GM23338 (cell line): ENCODE measurements at regions not wholly inside any gene's neighbourhood (a gene's known extent, or its start where the extent isn't known, plus 50 kb on each side); places are given as distances from the start of the nearest gene placed in this dataset.

Source experiments
- ATAC-seq: fragments of 200-7000 bp; cut with Tn5 transposase; 3 replicates; pipeline ENCODE4 v1.9.1; 2020
- DNase-seq: peaks from one replicate; pipeline ENCODE4 v3.0.0-alpha.2; 2015; ENCODE audit warnings: low spot score
- H2AFZ ChIP-seq: fragments of 200-600 bp; sonication (generic); 2 replicates; pipeline ENCODE4 v1.8.0; 2016; ENCODE audit warnings: antibody characterized with exemption, mild to moderate bottlenecking, moderate library complexity
- H3F3A ChIP-seq: fragments of 200-600 bp; sonication (generic); replicated peaks from 2 replicates; pipeline ENCODE4 v1.8.0; 2017; ENCODE audit warnings: antibody characterized with exemption, mixed run types, low read depth
- H3K27ac ChIP-seq: fragments of 200-600 bp; sonication (generic); 2 replicates; pipeline ENCODE4 v1.6.1; 2016; ENCODE audit warnings: low read depth
- H3K27me3 ChIP-seq: fragments of 200-600 bp; sonication (generic); 2 replicates; pipeline ENCODE4 v1.8.0; 2016; ENCODE audit warnings: mild to moderate bottlenecking, mixed run types, moderate library complexity; ENCODE audit not compliant: insufficient read depth
- H3K36me3 ChIP-seq: fragments of 200-600 bp; sonication (generic); 2 replicates; pipeline ENCODE4 v1.8.0; 2016; ENCODE audit warnings: mild to moderate bottlenecking; ENCODE audit not compliant: insufficient read depth
- H3K4me1 ChIP-seq: fragments of 200-600 bp; sonication (generic); 2 replicates; pipeline ENCODE4 v1.8.0; 2016; ENCODE audit warnings: mild to moderate bottlenecking, moderate library complexity; ENCODE audit not compliant: insufficient read depth
- H3K4me2 ChIP-seq: fragments of 200-600 bp; sonication (generic); 2 replicates; pipeline ENCODE4 v1.7.1; 2017; ENCODE audit warnings: mixed run types
- H3K4me3 ChIP-seq: fragments of 200-600 bp; sonication (generic); 2 replicates; pipeline ENCODE4 v1.6.1; 2016; ENCODE audit warnings: mixed run types
- H3K79me2 ChIP-seq: fragments of 200-600 bp; sonication (generic); replicated peaks from 2 replicates; pipeline ENCODE4 v1.8.0; 2017; ENCODE audit warnings: mild to moderate bottlenecking; ENCODE audit not compliant: insufficient read depth
- H3K9me2 ChIP-seq: fragments of 200-600 bp; sonication (generic); 2 replicates; pipeline ENCODE4 v1.8.0; 2017; ENCODE audit not compliant: insufficient read depth
- H4K20me1 ChIP-seq: fragments of 200-600 bp; sonication (generic); replicated peaks from 2 replicates; pipeline ENCODE4 v1.8.0; 2017; ENCODE audit warnings: mild to moderate bottlenecking; ENCODE audit not compliant: insufficient read depth
- H3K27ac Mint-ChIP-seq: 2 replicates; pipeline ENCODE4 v1.8.0; 2020; ENCODE audit warnings: inconsistent platforms, mild to moderate bottlenecking, moderate library complexity, mixed read lengths
- H3K27me3 Mint-ChIP-seq: 3 replicates; pipeline ENCODE4 v1.8.0; 2022; ENCODE audit warnings: low read depth, mild to moderate bottlenecking, moderate library complexity, mixed read lengths, inconsistent platforms; ENCODE audit not compliant: insufficient read depth, poor library complexity
- H3K36me3 Mint-ChIP-seq: 3 replicates; pipeline ENCODE4 v1.8.0; 2021; ENCODE audit warnings: low read depth, mild to moderate bottlenecking, inconsistent platforms, moderate library complexity, mixed read lengths
- H3K4me1 Mint-ChIP-seq: 3 replicates; pipeline ENCODE4 v1.8.0; 2020; ENCODE audit warnings: mild to moderate bottlenecking, inconsistent platforms, mixed read lengths
- H3K4me3 Mint-ChIP-seq: 3 replicates; pipeline ENCODE4 v1.8.0; 2021; ENCODE audit warnings: moderate library complexity, mild to moderate bottlenecking, inconsistent platforms, mixed read lengths
- H3K9me3 Mint-ChIP-seq: 3 replicates; pipeline ENCODE4 v1.8.0; 2020; ENCODE audit warnings: moderate library complexity, mild to moderate bottlenecking, inconsistent platforms, mixed read lengths
- STAT1 ChIP-seq: IDR thresholded peaks from one replicate; pipeline ENCODE4 v1.6.1; 2016; ENCODE audit warnings: antibody characterized with exemption; ENCODE audit not compliant: unreplicated experiment
- ZNF331 ChIP-seq: fragments of 250-450 bp; sonication (Bioruptor Pico); IDR thresholded peaks from 2 replicates; pipeline ENCODE4 v1.5.0; 2020; ENCODE audit warnings: low read depth, mild to moderate bottlenecking, moderate library complexity
- ZNF462 ChIP-seq: fragments of 250-450 bp; sonication (Bioruptor Pico); IDR thresholded peaks from 2 replicates; pipeline ENCODE4 v1.5.0; 2020; ENCODE audit warnings: mild to moderate bottlenecking, moderate library complexity

- TF ChIP-seq ZNF331 (CRISPR knock-in tag) = no peak
Observed at GRCh38 chr19:28039677-28040381, 1173.1 kb downstream of the UQCRFS1 start (continued).

GRCh38 chr19:28037186-28037585 lies 1175.8 kb downstream of the UQCRFS1 start:
- peaks cover 2% of the 10 kb centered on the region for H3K27me3 Mint-ChIP-seq
- H3K27me3 ChIP-seq = no peaks in the 10 kb centered on the region
- no peaks in the 10 kb centered on the region for H3K36me3 ChIP-seq
- H3K36me3 Mint-ChIP-seq = peaks cover 5% of the 10 kb centered on the region; the same call in 1 of the 3 replicates
- no peaks in the 10 kb centered on the region for H3K79me2 ChIP-seq
- H2AFZ ChIP-seq = no peak overlapping the region
- peaks cover 10% of the 10 kb centered on the region; the same call in 1 of the 2 replicates for H3K9me2 ChIP-seq
- H3K4me1 Mint-ChIP-seq = no peaks in the 10 kb centered on the region
- peaks cover 20% of the 10 kb centered on the region for H3K9me3 Mint-ChIP-seq
- no peak overlapping the region for H3K4me2 ChIP-seq
- H3K27ac Mint-ChIP-seq = no peak overlapping the region
- DNase-seq = no peak
- H4K20me1 ChIP-seq = no peaks in the 10 kb centered on the region
- H3K4me1 ChIP-seq = no peaks in the 10 kb centered on the region
- no peak for TF ChIP-seq ZNF462
- no peak overlapping the region for H3K4me3 Mint-ChIP-seq
- no peak overlapping the region for H3K4me3 ChIP-seq
- ATAC-seq = no peak
- no peaks in the 10 kb centered on the region for H3F3A ChIP-seq
- no peak overlapping the region for H3K27ac ChIP-seq

- H2AFZ ChIP-seq = no peak overlapping the region
- no peaks in the 10 kb centered on the region for H4K20me1 ChIP-seq
- no peaks in the 10 kb centered on the region for H3K4me1 ChIP-seq
- H3K9me2 ChIP-seq = peaks cover 10% of the 10 kb centered on the region; the same call in 1 of the 2 replicates
- H3K36me3 Mint-ChIP-seq = peaks cover 9% of the 10 kb centered on the region; the same call in 1 of the 3 replicates
- H3K27me3 ChIP-seq = no peaks in the 10 kb centered on the region
- H3K4me3 Mint-ChIP-seq = no peak overlapping the region
- H3K79me2 ChIP-seq = no peaks in the 10 kb centered on the region
- ATAC-seq = no peak
- H3K27ac Mint-ChIP-seq = no peak overlapping the region
- H3K36me3 ChIP-seq = no peaks in the 10 kb centered on the region
- no peak for DNase-seq
- no peaks in the 10 kb centered on the region for H3K4me1 Mint-ChIP-seq
- no peak overlapping the region for H3K27ac ChIP-seq
- no peak overlapping the region for H3K4me2 ChIP-seq
- H3F3A ChIP-seq = no peaks in the 10 kb centered on the region
- H3K27me3 Mint-ChIP-seq = no peaks in the 10 kb centered on the region
- H3K9me3 Mint-ChIP-seq = peaks cover 20% of the 10 kb centered on the region
- H3K4me3 ChIP-seq = no peak overlapping the region
- TF ChIP-seq STAT1 (no peak), ZNF331 (CRISPR knock-in tag) (no peak), ZNF462 (no peak)
Observed at GRCh38 chr19:28036486-28036885, 1176.5 kb downstream of the UQCRFS1 start.
